ENCODE measurements at regions not wholly inside any gene's neighbourhood (a gene's known extent, or its start where the extent isn't known, plus 50 kb on each side); places are given as distances from the start of the nearest gene placed in this dataset.

GRCh38 chr10:3668276-3668965 lies 116.6 kb downstream of the KLF6 start:
- H3K4me3 ChIP-seq = no peak overlapping the region
- intact Hi-C loops (cut with DNase I) = no loop called here

GRCh38 chr10:3666525-3667302 lies 118.3 kb downstream of the KLF6 start:
- Histone ChIP-seq H3K36me3 (no peaks in the 10 kb centered on the region), H3K4me1 (no peaks in the 10 kb centered on the region), H3K27ac (no peak overlapping the region), H3K27me3 (no peaks in the 10 kb centered on the region), H3K4me3 (no peak overlapping the region), H3K9ac (ENCODE audit: low read depth in 2 of 2, low read length in 2 of 2) (no peak overlapping the region), H3K9me3 (no peaks in the 10 kb centered on the region)
- intact Hi-C loops (cut with DNase I) = no loop called here
- TF ChIP-seq CTCF (IDR thresholded peaks at IDR 0.05) = no peak
- no peak for DNase-seq

More at GRCh38 chr10:3668276-3668965, 116.6 kb downstream of the KLF6 start:
- Histone ChIP-seq H3K36me3 (no peaks in the 10 kb centered on the region), H3K27me3 (no peaks in the 10 kb centered on the region), H3K9me3 (no peaks in the 10 kb centered on the region), H3K4me1 (no peaks in the 10 kb centered on the region), H3K9ac (ENCODE audit: low read depth in 2 of 2, low read length in 2 of 2) (no peak overlapping the region), H3K27ac (peak overlapping the region; percentile 13)
- peak; percentile 40 for DNase-seq
- no peak for TF ChIP-seq CTCF (IDR thresholded peaks at IDR 0.05)

- no peak for TF ChIP-seq CTCF (IDR thresholded peaks at IDR 0.05)
- H3K36me3 ChIP-seq = no peaks in the 10 kb centered on the region
- no peaks in the 10 kb centered on the region for H3K4me1 ChIP-seq
- H3K4me3 ChIP-seq = no peak overlapping the region
- H3K27me3 ChIP-seq = no peaks in the 10 kb centered on the region
- H3K9ac ChIP-seq (ENCODE audit: low read depth in 2 of 2, low read length in 2 of 2) = no peak overlapping the region
- intact Hi-C loops (cut with DNase I) = no loop called here
- no peak for DNase-seq
- H3K27ac ChIP-seq = no peak overlapping the region
- H3K9me3 ChIP-seq = no peaks in the 10 kb centered on the region
These were observed 119.6 kb downstream of the KLF6 start for GRCh38 chr10:3665316-3665908.

- DNase-seq = no peak
- TF ChIP-seq CTCF (IDR thresholded peaks at IDR 0.05) = no peak
- Histone ChIP-seq H3K9ac (ENCODE audit: low read depth in 2 of 2, low read length in 2 of 2) (no peak overlapping the region), H3K36me3 (no peaks in the 10 kb centered on the region), H3K4me1 (no peaks in the 10 kb centered on the region), H3K27ac (no peak overlapping the region), H3K27me3 (no peaks in the 10 kb centered on the region), H3K9me3 (no peaks in the 10 kb centered on the region), H3K4me3 (no peak overlapping the region)
- intact Hi-C loops (cut with DNase I) = no loop called here
These were observed 122.2 kb downstream of the KLF6 start for GRCh38 chr10:3662775-3663174.

- TF ChIP-seq CTCF (IDR thresholded peaks at IDR 0.05) = no peak
These were observed 123.7 kb downstream of the KLF6 start for GRCh38 chr10:3661271-3661670.

More at GRCh38 chr10:3661271-3661670, 123.7 kb downstream of the KLF6 start:
- no peak for DNase-seq
- no peaks in the 10 kb centered on the region for H3K36me3 ChIP-seq
- no peaks in the 10 kb centered on the region for H3K9me3 ChIP-seq
- H3K4me1 ChIP-seq = no peaks in the 10 kb centered on the region
- H3K4me3 ChIP-seq = no peak overlapping the region
- no peaks in the 10 kb centered on the region for H3K27me3 ChIP-seq
- no peak overlapping the region for H3K27ac ChIP-seq
- no peak overlapping the region for H3K9ac ChIP-seq (ENCODE audit: low read depth in 2 of 2, low read length in 2 of 2)
- intact Hi-C loops (cut with DNase I) = no loop called here
